ENCODE measurements at regions not wholly inside any gene's neighbourhood (a gene's known extent, or its start where the extent isn't known, plus 50 kb on each side); places are given as distances from the start of the nearest gene placed in this dataset.
"Not testable (repeated sequence)": the region's sequence is repeated elsewhere in the genome, so short reads cannot be mapped to it uniquely, and the experiment has no call there.

DNA sequence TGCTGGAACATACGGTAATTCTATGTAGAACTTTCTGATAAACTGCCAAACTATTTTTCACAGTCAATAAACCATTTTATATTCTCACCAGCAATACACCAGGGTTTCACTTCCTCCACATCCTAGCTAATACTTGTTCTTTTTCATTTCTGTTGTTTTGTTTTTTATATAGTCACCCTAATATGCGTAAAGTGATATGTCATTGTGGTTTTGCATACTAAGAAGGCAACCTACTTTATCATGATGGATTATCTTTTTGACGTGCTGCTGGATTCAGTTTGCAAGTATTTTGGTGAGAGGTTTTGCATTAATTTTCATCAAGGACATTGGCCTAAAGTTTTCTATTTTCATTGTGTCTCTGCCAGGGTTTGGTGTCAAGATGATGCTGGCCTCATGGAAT, 1384.1 kb downstream of the UQCRFS1 start:
- no peak overlapping the region for H3K4me3 ChIP-seq
- no peaks in the 10 kb centered on the region for H3K27me3 ChIP-seq
- no peak for TF ChIP-seq CTCF (IDR thresholded peaks at IDR 0.05)
- H3K4me1 ChIP-seq, result no peaks in the 10 kb centered on the region
- no peak overlapping the region for H3K27ac ChIP-seq
- DNase-seq (ENCODE audit: low spot score in 2 of 2), result no peak
- intact Hi-C loops (cut with DNase I), result no loop called here
- no peaks in the 10 kb centered on the region for H3K9me3 ChIP-seq
- H3K36me3 ChIP-seq, result no peaks in the 10 kb centered on the region

GRCh38 chr19:27824108-27824507, 1388.8 kb downstream of the UQCRFS1 start:
- no peak for TF ChIP-seq CTCF (IDR thresholded peaks at IDR 0.05)
- H3K4me3 ChIP-seq, result no peak overlapping the region
- intact Hi-C loops (cut with DNase I), result no loop called here

DNA sequence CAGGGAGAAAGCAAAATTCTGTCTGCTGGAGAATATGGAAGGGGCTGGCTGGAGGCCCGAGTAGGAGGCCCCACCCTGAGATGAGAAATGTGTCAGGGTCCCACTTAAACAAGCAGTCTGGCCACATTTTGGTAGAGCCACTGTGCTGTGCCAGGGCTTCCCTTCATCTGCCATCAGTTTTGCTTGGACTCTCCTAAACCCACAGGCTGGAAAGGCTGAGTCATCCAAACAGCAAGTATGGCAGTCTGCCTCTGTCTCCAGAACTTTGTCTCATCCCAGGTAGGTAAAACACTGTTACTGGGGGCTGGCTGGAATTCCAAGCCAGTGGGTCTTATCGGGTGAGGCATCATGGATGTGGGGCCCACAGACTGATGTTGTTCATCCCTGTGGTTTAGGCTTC, 1390.6 kb downstream of the UQCRFS1 start:
- H3K27me3 ChIP-seq, result no peaks in the 10 kb centered on the region
- TF ChIP-seq CTCF (IDR thresholded peaks at IDR 0.05), result no peak
- H3K36me3 ChIP-seq, result no peaks in the 10 kb centered on the region
- H3K27ac ChIP-seq, result no peak overlapping the region
- H3K4me1 ChIP-seq, result no peaks in the 10 kb centered on the region
- DNase-seq (ENCODE audit: low spot score in 2 of 2), result no peak
- H3K9me3 ChIP-seq, result no peaks in the 10 kb centered on the region
- H3K4me3 ChIP-seq, result no peak overlapping the region
- intact Hi-C loops (cut with DNase I), result no loop called here

More at GRCh38 chr19:27824108-27824507, 1388.8 kb downstream of the UQCRFS1 start:
- Histone ChIP-seq H3K27ac (no peak overlapping the region), H3K36me3 (no peaks in the 10 kb centered on the region), H3K9me3 (no peaks in the 10 kb centered on the region), H3K4me1 (no peaks in the 10 kb centered on the region), H3K27me3 (no peaks in the 10 kb centered on the region)
- no peak for DNase-seq (ENCODE audit: low spot score in 2 of 2)

GRCh38 chr19:27821418-27822018, 1391.4 kb downstream of the UQCRFS1 start:
- H3K9me3 ChIP-seq, result no peaks in the 10 kb centered on the region
- H3K4me3 ChIP-seq, result no peak overlapping the region
- no peaks in the 10 kb centered on the region for H3K27me3 ChIP-seq
- DNase-seq (ENCODE audit: low spot score in 2 of 2), result no peak
- TF ChIP-seq CTCF (IDR thresholded peaks at IDR 0.05), result no peak
- no peaks in the 10 kb centered on the region for H3K36me3 ChIP-seq
- intact Hi-C loops (cut with DNase I), result no loop called here
- no peak overlapping the region for H3K27ac ChIP-seq
- no peaks in the 10 kb centered on the region for H3K4me1 ChIP-seq

GRCh38 chr19:27815985-27816384, 1397.0 kb downstream of the UQCRFS1 start:
- Histone ChIP-seq H3K9me3 (no peaks in the 10 kb centered on the region), H3K27ac (no peak overlapping the region), H3K4me3 (no peak overlapping the region), H3K4me1 (no peaks in the 10 kb centered on the region), H3K27me3 (no peaks in the 10 kb centered on the region), H3K36me3 (no peaks in the 10 kb centered on the region)
- no peak for TF ChIP-seq CTCF (IDR thresholded peaks at IDR 0.05)
- intact Hi-C loops (cut with DNase I), result no loop called here
- no peak for DNase-seq (ENCODE audit: low spot score in 2 of 2)

DNA sequence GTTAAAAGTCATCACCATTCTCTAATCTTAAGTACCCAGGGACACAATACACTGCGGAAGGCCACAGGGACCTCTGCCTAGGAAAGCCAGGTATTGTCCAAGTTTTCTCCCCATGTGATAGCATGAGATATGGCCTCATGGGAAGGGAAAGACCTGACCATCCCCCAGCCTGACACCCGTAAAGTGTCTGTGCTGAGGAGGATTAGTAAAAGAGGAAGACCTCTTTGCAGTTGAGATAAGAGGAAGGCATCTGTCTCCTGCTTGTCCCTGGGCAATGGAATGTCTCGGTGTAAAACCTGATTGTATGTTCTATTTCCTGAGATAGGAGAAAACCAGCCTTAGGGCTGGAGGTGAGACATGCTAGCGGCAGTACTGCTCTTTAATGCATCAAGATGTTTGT, 1398.1 kb downstream of the UQCRFS1 start:
- H3K27me3 ChIP-seq; DNase-seq (ENCODE audit: low spot score in 2 of 2); H3K4me1 ChIP-seq; H3K27ac ChIP-seq; intact Hi-C loops (cut with DNase I); H3K4me3 ChIP-seq; H3K36me3 ChIP-seq; H3K9me3 ChIP-seq: not testable (repeated sequence)

DNA sequence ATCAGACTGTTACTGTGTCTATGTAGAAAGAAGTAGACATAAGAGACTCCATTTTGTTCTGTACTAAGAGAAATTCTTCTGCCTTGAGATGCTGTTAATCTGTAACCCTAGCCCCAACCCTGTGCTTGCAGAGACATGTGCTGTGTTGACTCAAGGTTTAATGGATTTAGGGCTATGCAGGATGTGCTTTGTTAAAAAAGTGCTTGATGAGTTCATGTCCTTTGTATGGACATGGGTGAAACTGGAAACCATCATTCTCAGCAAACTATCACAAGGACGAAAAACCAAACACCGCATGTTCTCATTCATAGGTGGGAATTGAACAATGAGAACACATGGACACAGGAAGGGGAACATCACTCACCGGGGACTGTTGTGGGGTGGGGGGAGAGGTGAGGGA, 1398.7 kb downstream of the UQCRFS1 start:
- H3K4me1 ChIP-seq; H3K27ac ChIP-seq; H3K36me3 ChIP-seq; intact Hi-C loops (cut with DNase I); H3K9me3 ChIP-seq; H3K27me3 ChIP-seq; H3K4me3 ChIP-seq; DNase-seq (ENCODE audit: low spot score in 2 of 2): not testable (repeated sequence)
